Activated CD4-positive, CD25-positive, alpha-beta regulatory T cell treated with anti-CD3 and anti-CD28 coated beads, Interleukin-2, amount 50 U/mL, for 24 hours (primary cell): ENCODE measurements at regions not wholly inside any gene's neighbourhood (a gene's known extent, or its start where the extent isn't known, plus 50 kb on each side); places are given as distances from the start of the nearest gene placed in this dataset.

ENCODE experiments used
- ATAC-seq, 2 donors: fragments of 150-1000 bp; cut with Tn5 transposase; one replicate each; pipeline ENCODE4 v1.10.0; 2021; ENCODE audit warnings: mild to moderate bottlenecking in 1 of 2, moderate library complexity in 1 of 2

DNA sequence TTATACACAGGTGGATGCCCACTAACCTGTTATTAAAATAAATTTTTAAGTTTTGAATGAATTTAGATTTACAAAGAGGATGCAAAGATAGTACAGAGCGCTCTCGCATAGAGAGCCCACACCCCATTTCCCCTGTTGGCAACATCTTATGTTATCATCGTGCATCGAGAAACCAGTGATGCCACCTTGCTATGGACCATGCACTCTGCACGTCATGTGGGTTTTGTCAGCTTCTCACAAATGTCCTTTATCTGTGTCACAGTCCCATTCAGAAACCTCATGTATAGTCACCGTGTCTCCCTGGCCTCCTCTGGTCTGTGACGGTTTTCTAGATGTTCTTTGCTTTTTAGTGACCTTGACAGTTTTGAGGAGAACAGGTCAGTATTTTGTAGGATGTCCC, 60.0 kb downstream of the ING1 start:
- ATAC-seq = no peak

- no peak for ATAC-seq
Observed at GRCh38 chr13:110774051-110774450, 60.6 kb downstream of the ING1 start.

DNA sequence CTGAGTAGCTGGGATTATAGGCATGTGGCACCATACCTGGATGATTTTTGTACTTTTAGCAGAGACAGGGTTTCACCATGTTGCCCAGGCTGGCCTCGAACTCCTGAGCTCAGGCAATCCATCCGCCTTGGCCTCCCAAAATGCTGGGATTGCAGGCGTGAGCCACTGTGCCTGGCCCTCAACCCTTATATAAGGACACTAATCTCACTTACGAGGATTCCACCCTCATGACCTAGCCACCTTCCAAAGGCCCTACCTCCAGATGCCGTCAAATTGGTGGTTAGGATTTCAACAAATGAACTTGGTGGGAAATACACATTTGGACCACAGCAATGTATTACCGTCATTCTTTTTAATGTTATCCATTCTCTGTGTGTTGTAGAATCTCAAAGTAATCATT, 61.0 kb downstream of the ING1 start:
- no peak for ATAC-seq

DNA sequence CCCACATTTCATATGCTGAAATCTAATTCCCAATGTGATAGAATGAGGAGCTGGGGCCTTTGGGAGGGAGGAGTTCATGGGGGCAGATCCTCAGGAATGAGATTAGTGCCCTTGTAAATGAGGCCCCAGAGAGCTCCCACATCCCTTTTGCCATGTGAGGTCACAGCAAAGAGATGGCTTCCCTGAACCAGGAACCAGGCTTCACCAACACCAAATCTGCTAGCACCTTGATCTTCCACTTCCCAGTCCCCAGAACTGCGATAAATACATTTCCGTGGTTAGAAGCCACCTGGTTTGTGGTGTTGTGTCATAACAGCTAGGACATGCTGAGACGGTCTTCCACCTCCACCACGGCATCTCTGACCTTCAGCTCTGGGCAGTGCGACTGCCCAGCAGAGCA, 62.1 kb downstream of the ING1 start:
- ATAC-seq = no peak

GRCh38 chr13:110777251-110777820, 63.8 kb downstream of the ING1 start:
- ATAC-seq = no peak

DNA sequence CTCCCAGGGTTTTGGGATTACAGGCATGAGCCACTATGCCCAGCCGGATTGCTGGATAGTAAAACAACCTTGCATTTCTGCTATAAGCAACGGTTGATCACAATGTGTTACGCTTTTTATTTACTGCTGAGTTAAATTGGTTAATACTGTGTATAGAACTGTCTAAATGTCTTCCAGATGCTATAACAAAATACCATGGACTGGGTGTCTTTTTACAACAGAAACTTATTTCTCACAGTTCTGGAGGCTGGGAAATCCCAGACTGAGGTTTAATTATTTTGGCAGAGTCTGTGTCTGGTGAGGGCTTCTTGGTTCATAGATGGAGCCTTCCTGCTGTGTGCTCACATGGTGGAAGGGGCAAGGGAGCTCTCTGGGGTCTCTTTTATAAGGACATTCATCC, 65.5 kb downstream of the ING1 start:
- ATAC-seq = no peak

GRCh38 chr13:110780422-110780821, 66.9 kb downstream of the ING1 start:
- no peak for ATAC-seq

- no peak for ATAC-seq
Observed at GRCh38 chr13:110782185-110782584, 68.7 kb downstream of the ING1 start.

DNA sequence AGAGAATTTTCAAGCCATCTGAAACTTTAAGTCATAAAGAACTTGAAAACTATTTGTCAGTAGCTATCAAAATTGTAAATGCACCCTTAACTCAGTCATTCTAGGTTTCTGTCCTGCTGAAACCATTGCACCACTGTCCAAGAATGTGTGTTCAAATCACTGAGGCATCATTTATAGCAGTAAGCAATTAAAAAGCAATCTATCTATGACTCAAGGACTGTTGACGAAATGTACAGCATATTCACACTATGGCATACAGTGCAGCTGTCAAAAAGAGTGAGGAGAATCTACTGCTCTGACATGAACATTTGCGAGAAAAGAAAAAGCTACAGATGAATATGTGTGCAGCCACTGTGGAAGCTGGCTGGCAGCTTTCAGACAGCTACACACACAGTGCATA, 71.2 kb downstream of the ING1 start:
- no peak for ATAC-seq

GRCh38 chr13:110788778-110789177, 75.3 kb downstream of the ING1 start:
- no peak for ATAC-seq

DNA sequence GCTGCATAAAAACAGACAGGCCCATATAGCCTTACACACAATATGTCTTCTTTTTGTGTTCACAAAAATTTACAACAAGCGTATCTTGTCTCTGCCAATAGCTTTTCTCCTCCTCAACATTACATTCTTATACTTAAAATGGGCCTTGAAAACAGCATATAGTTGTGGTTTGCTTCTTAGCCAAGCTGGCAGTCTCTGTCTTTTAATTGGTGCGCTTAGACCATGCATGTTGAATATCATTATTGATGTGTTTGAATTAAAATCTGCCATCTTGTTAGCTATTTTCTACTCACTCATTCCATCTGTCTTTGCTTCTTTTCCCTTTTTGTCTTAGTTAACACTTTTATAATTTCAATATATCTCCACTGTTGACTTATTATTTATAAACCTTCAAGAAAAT, 76.4 kb downstream of the ING1 start:
- no peak for ATAC-seq

- no peak for ATAC-seq
Observed at GRCh38 chr13:110790371-110790770, 76.9 kb downstream of the ING1 start.

DNA sequence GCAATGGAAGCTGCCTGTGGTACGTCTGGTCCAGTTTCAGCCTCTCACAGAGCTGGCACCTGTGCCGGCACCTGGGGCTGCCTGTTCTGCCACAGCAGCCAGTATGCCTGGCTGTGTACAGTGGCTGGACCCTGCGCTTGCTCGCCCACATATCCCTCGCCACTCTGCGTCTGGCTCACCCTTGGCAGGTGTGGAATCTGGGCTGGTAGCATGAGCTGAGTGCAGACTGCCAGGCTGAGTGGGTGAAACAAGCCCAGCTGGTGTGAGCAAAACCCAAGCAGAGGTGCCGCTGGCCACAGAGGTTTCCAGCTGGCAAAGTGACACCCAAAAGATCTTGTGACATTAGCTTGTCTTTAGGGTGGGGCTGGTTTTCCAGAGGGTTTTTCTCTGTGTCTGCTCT, 80.7 kb downstream of the ING1 start:
- no peak for ATAC-seq

GRCh38 chr13:110797230-110797877, 83.9 kb downstream of the ING1 start:
- no peak for ATAC-seq

- ATAC-seq = no peak
Observed at GRCh38 chr13:110798081-110798994, 84.8 kb downstream of the ING1 start.

DNA sequence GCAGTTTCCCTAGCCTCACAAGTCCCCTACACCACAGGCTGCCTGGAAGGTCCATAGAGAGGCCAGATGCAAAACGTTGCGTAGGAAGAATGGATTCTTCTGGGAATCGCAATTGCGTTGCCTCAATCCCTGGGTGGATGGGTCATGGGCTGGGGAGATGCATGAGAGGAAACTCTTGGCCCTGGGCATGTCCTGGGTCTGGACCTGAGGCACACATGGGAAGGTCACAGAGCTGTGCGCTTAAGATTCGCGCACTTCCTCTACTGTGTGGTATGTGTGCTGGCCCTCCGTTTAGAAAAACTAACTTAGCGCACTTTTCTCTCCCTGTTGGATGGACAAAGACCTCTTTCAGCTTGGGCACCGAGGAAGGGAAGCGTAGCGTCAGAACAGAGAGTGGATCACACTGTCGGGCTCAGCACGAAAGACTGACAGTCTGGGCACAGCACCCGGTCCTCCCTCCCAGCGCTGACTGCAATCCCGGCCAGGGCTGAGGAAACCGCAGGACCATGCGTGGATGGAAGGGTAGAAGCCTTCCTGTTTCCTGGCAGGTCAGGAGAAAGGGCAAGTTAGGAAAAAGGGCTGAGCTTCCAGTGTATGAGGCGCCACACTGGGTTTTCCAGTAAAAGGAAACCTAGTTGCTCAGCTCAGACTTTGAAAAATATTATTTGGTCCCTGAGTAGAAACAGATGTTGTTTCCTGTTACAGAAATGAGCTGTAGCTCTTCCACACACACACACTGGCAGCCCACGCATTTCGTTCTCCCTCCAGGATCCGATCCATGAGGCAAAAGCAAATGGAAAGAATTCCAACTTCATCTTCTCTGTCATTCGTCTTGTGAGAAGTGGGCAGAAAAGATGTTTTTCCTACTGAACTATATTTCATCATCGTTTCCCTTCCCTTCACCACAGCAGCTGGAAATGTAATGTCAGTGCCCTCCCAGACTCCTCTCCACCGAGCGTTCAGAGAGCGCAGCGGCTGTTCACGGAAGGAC, 86.0 kb downstream of the ING1 start:
- no peak for ATAC-seq

DNA sequence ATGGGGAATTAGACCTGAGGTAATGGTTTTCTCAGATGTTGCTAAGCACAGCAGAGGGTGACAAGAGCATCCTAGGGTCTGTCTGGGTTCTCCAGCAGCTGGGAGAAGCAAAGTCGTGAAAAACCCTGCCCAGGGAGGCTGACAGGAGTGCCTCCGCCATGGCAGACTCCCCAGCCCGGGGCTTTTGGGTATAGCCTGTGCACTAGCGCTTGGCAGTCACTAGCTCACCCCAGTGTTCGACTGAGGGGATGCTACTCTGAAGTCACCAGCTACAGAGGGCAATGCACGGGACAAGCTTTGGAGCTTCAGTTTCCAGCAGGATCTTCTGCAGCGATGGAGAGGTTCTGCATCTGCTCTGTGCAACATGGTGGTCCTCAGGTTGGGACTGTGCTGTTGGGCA, 87.5 kb downstream of the ING1 start:
- no peak for ATAC-seq

GRCh38 chr13:110802260-110802659, 88.8 kb downstream of the ING1 start:
- no peak for ATAC-seq

- no peak for ATAC-seq
Observed at GRCh38 chr13:110806636-110807035, 93.1 kb downstream of the ING1 start.

GRCh38 chr13:110807546-110807945, 94.0 kb downstream of the ING1 start:
- ATAC-seq = no peak

DNA sequence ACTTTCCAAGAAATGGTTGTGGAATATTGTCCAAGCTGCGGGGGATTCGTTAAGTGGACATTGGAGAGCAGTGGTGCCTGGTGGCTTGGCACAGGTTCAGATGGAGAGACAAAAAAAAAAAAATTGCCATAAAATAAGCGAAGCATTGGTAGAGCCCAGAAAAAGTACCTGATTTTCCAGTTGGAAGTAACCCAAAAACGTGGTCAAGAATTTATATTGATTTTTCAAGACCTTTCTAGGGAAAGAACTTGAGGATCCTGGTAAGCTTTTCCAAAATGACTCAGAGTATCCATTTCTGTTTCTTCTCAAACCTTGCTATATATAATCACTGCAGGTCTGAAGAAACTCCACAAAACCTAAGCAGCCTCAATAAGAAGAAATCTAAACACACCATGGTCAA, 94.6 kb downstream of the ING1 start:
- ATAC-seq = no peak

- no peak for ATAC-seq
Observed at GRCh38 chr13:110809871-110810486, 96.5 kb downstream of the ING1 start.
